Esophagus (tissue), 2 donors: ENCODE measurements at regions not wholly inside any gene's neighbourhood (a gene's known extent, or its start where the extent isn't known, plus 50 kb on each side); places are given as distances from the start of the nearest gene placed in this dataset.

Source experiments
- H3K27ac ChIP-seq, 2 donors: one replicate each; pipeline ENCODE4 v1.5.1; 2013; ENCODE audit warnings: low read depth in 2 of 2, mild to moderate bottlenecking in 2 of 2, inconsistent platforms in 1 of 2, low read length in 1 of 2, moderate library complexity in 1 of 2
- H3K27me3 ChIP-seq, 2 donors: one replicate each; pipeline ENCODE4 v1.6.1; 2013; ENCODE audit warnings: low read length in 2 of 2, control low read depth in 1 of 2, mild to moderate bottlenecking in 1 of 2; ENCODE audit not compliant: insufficient read depth in 2 of 2, control insufficient read depth in 1 of 2
- H3K36me3 ChIP-seq, 2 donors: one replicate each; pipeline ENCODE4 v1.6.1; 2013; ENCODE audit warnings: low read length in 1 of 2; ENCODE audit not compliant: control insufficient read depth in 2 of 2, insufficient read depth in 2 of 2
- H3K4me1 ChIP-seq, 2 donors: one replicate each; pipeline ENCODE4 v1.6.1; 2013; ENCODE audit warnings: low read length in 1 of 2; ENCODE audit not compliant: control insufficient read depth in 2 of 2, insufficient read depth in 2 of 2
- H3K4me3 ChIP-seq, 2 donors: one replicate each; pipeline ENCODE4 v1.5.1; 2013; ENCODE audit warnings: low read length in 2 of 2, mild to moderate bottlenecking in 2 of 2, low read depth in 1 of 2, moderate library complexity in 1 of 2
- H3K9me3 ChIP-seq, 2 donors: one replicate each; pipeline ENCODE4 v1.6.1; 2013; ENCODE audit warnings: mild to moderate bottlenecking in 2 of 2, low read depth in 1 of 2, low read length in 1 of 2, moderate library complexity in 1 of 2; ENCODE audit not compliant: control insufficient read depth in 2 of 2, insufficient read depth in 1 of 2
- WGBS, 2 donors: extraction: QIAGEN DNeasy Blood & Tissue Kit; methylation state at CpG; one replicate each; pipeline ENCODE4 v1.1.7; 2013; 5-methylcytosine and 5-hydroxymethylcytosine counted together
- donor health status: healthy with polysubstance abuse.
- donor health status: Bipolar disorder and iron deficiency.

GRCh38 chr15:62569460-62570404, 404.6 kb upstream of the C2CD4B start:
- no peaks in the 10 kb centered on the region for H3K27me3 ChIP-seq
- peaks cover 2 to 4% of the 10 kb centered on the region in 2 donors for H3K4me1 ChIP-seq
- 55 to 63% methylated on average over 14 of the region's 14 CpGs for WGBS, 2 donors
- H3K9me3 ChIP-seq, result no peaks in the 10 kb centered on the region
- H3K36me3 ChIP-seq, result no peaks in the 10 kb centered on the region
- no peak overlapping the region for H3K27ac ChIP-seq
- H3K4me3 ChIP-seq, result no peak overlapping the region

GRCh38 chr15:62570405-62570783, 405.3 kb upstream of the C2CD4B start:
- Histone ChIP-seq H3K27me3 (no peaks in the 10 kb centered on the region), H3K4me1 (peaks cover 2 to 4% of the 10 kb centered on the region in 2 donors), H3K4me3 (no peak overlapping the region), H3K9me3 (no peaks in the 10 kb centered on the region), H3K36me3 (no peaks in the 10 kb centered on the region), H3K27ac (no peak overlapping the region)
- 63 to 72% methylated on average over 4 of the region's 4 CpGs for WGBS, 2 donors

GRCh38 chr15:62571072-62571471, 406.0 kb upstream of the C2CD4B start:
- H3K27ac ChIP-seq, result no peak overlapping the region
- 92 to 95% methylated on average over 7 of the region's 7 CpGs for WGBS, 2 donors
- no peaks in the 10 kb centered on the region for H3K27me3 ChIP-seq
- H3K4me1 ChIP-seq, result peaks cover 2 to 4% of the 10 kb centered on the region in 2 donors
- no peaks in the 10 kb centered on the region for H3K36me3 ChIP-seq
- no peaks in the 10 kb centered on the region for H3K9me3 ChIP-seq
- H3K4me3 ChIP-seq, result no peak overlapping the region

GRCh38 chr15:62572797-62573196, 407.7 kb upstream of the C2CD4B start:
- Histone ChIP-seq H3K27me3 (no peaks in the 10 kb centered on the region), H3K4me3 (no peak overlapping the region), H3K36me3 (no peaks in the 10 kb centered on the region), H3K9me3 (no peaks in the 10 kb centered on the region), H3K27ac (no peak overlapping the region), H3K4me1 (peaks cover 0 to 4% of the 10 kb centered on the region in 2 donors)
- 93 to 95% methylated on average over 7 of the region's 7 CpGs for WGBS, 2 donors

- H3K27ac ChIP-seq, result no peak overlapping the region
- H3K4me1 ChIP-seq, result peaks cover 0 to 4% of the 10 kb centered on the region in 2 donors
- no peaks in the 10 kb centered on the region for H3K27me3 ChIP-seq
- H3K9me3 ChIP-seq, result no peaks in the 10 kb centered on the region
- 93 to 96% methylated on average over 3 of the region's 3 CpGs for WGBS, 2 donors
- H3K36me3 ChIP-seq, result no peaks in the 10 kb centered on the region
- no peak overlapping the region for H3K4me3 ChIP-seq
Measured at GRCh38 chr15:62573876-62574275, 408.8 kb upstream of the C2CD4B start.

GRCh38 chr15:62578546-62578945, 413.5 kb upstream of the C2CD4B start:
- Histone ChIP-seq H3K36me3 (no peaks in the 10 kb centered on the region), H3K4me1 (no peaks in the 10 kb centered on the region), H3K27ac (no peak overlapping the region), H3K4me3 (no peak overlapping the region), H3K27me3 (no peaks in the 10 kb centered on the region), H3K9me3 (no peaks in the 10 kb centered on the region)
- 85 to 93% methylated on average over 6 of the region's 6 CpGs for WGBS, 2 donors

GRCh38 chr15:62578960-62579359, 413.9 kb upstream of the C2CD4B start:
- 85 to 87% methylated on average over 1 of the region's 1 CpG for WGBS, 2 donors
- Histone ChIP-seq H3K9me3 (no peaks in the 10 kb centered on the region), H3K4me1 (no peaks in the 10 kb centered on the region), H3K4me3 (no peak overlapping the region), H3K36me3 (no peaks in the 10 kb centered on the region), H3K27me3 (no peaks in the 10 kb centered on the region), H3K27ac (no peak overlapping the region)

GRCh38 chr15:62579842-62580241, 414.8 kb upstream of the C2CD4B start:
- Histone ChIP-seq H3K4me1 (no peaks in the 10 kb centered on the region), H3K9me3 (no peaks in the 10 kb centered on the region), H3K27me3 (no peaks in the 10 kb centered on the region), H3K36me3 (no peaks in the 10 kb centered on the region), H3K27ac (no peak overlapping the region), H3K4me3 (no peak overlapping the region)
- WGBS, 2 donors, result 91 to 96% methylated on average over 5 of the region's 5 CpGs

- no peak overlapping the region for H3K27ac ChIP-seq
- 60 to 72% methylated on average over 2 of the region's 2 CpGs for WGBS, 2 donors
Measured at GRCh38 chr15:62582580-62582979, 417.5 kb upstream of the C2CD4B start.

More at GRCh38 chr15:62582580-62582979, 417.5 kb upstream of the C2CD4B start:
- Histone ChIP-seq H3K4me1 (no peaks in the 10 kb centered on the region), H3K27me3 (no peaks in the 10 kb centered on the region), H3K36me3 (no peaks in the 10 kb centered on the region), H3K4me3 (no peak overlapping the region), H3K9me3 (no peaks in the 10 kb centered on the region)
